WERI-Rb-1 (cell line): ENCODE measurements at regions not wholly inside any gene's neighbourhood (a gene's known extent, or its start where the extent isn't known, plus 50 kb on each side); places are given as distances from the start of the nearest gene placed in this dataset.

Experiments
- DNase-seq: peaks from one replicate; pipeline ENCODE4 v3.0.0-alpha.2; 2020
- H3K27ac ChIP-seq: fragments of 250-450 bp; sonication (Bioruptor Pico); 2 replicates; pipeline ENCODE4 v1.5.1; 2020; ENCODE audit warnings: mild to moderate bottlenecking, moderate library complexity
- H3K27me3 ChIP-seq: fragments of 250-450 bp; sonication (Bioruptor Pico); 2 replicates; pipeline ENCODE4 v1.5.1; 2021; ENCODE audit warnings: mild to moderate bottlenecking, low read depth, moderate library complexity; ENCODE audit not compliant: insufficient read depth, severe bottlenecking
- H3K36me3 ChIP-seq: fragments of 250-450 bp; sonication (Bioruptor Pico); 2 replicates; pipeline ENCODE4 v1.5.1; 2020; ENCODE audit warnings: mild to moderate bottlenecking, moderate library complexity
- H3K4me3 ChIP-seq: 2 replicates; pipeline ENCODE4 v1.5.1; 2011; ENCODE audit warnings: low read depth, mild to moderate bottlenecking, control low read depth, low read length
- H3K9me3 ChIP-seq: fragments of 250-450 bp; sonication (Bioruptor Pico); 2 replicates; pipeline ENCODE4 v1.5.1; 2021; ENCODE audit warnings: mild to moderate bottlenecking, moderate library complexity; ENCODE audit not compliant: severe bottlenecking
- CTCF ChIP-seq: IDR thresholded peaks from 2 replicates; pipeline ENCODE4 v1.5.1; 2011; ENCODE audit warnings: low read depth, mild to moderate bottlenecking, control low read depth, inconsistent platforms, low read length

GRCh38 chr20:55500130-55500529, 505.2 kb downstream of the CBLN4 start:
- Histone ChIP-seq H3K4me3 (no peak overlapping the region), H3K27me3 (peaks cover 14% of the 10 kb centered on the region), H3K27ac (no peak overlapping the region), H3K9me3 (no peaks in the 10 kb centered on the region), H3K36me3 (no peaks in the 10 kb centered on the region)
- no peak for TF ChIP-seq CTCF
- no peak for DNase-seq

- DNase-seq = no peak
- no peaks in the 10 kb centered on the region for H3K36me3 ChIP-seq
- no peak overlapping the region for H3K27ac ChIP-seq
- H3K4me3 ChIP-seq = no peak overlapping the region
- peaks cover 19% of the 10 kb centered on the region for H3K27me3 ChIP-seq
- TF ChIP-seq CTCF = no peak
- H3K9me3 ChIP-seq = no peaks in the 10 kb centered on the region
These were observed 516.7 kb downstream of the CBLN4 start for GRCh38 chr20:55488593-55488992.

GRCh38 chr20:55478724-55479450, 526.4 kb downstream of the CBLN4 start:
- Histone ChIP-seq H3K27me3 (peaks cover 52% of the 10 kb centered on the region), H3K9me3 (no peaks in the 10 kb centered on the region), H3K27ac (no peak overlapping the region), H3K4me3 (no peak overlapping the region), H3K36me3 (no peaks in the 10 kb centered on the region)
- TF ChIP-seq CTCF = no peak
- DNase-seq = no peak

- H3K4me3 ChIP-seq = no peak overlapping the region
- peaks cover 26% of the 10 kb centered on the region for H3K27me3 ChIP-seq
- H3K36me3 ChIP-seq = no peaks in the 10 kb centered on the region
- no peak overlapping the region for H3K27ac ChIP-seq
- no peaks in the 10 kb centered on the region for H3K9me3 ChIP-seq
- no peak for TF ChIP-seq CTCF
- no peak for DNase-seq
These were observed 532.6 kb downstream of the CBLN4 start for GRCh38 chr20:55472704-55473103.

GRCh38 chr20:55471052-55472006, 534.0 kb downstream of the CBLN4 start:
- DNase-seq = no peak
- no peak overlapping the region for H3K4me3 ChIP-seq
- no peak overlapping the region for H3K27ac ChIP-seq
- H3K9me3 ChIP-seq = no peaks in the 10 kb centered on the region
- H3K36me3 ChIP-seq = no peaks in the 10 kb centered on the region
- peaks cover 19% of the 10 kb centered on the region for H3K27me3 ChIP-seq
- TF ChIP-seq CTCF = no peak
